Nephron progenitor cell (in vitro differentiated cells): ENCODE measurements at regions not wholly inside any gene's neighbourhood (a gene's known extent, or its start where the extent isn't known, plus 50 kb on each side); places are given as distances from the start of the nearest gene placed in this dataset.
A peak's percentile ranks its signal among the peaks of the same experiment; 100 is the strongest.
"Not testable (repeated sequence)": the region's sequence is repeated elsewhere in the genome, so short reads cannot be mapped to it uniquely, and the experiment has no call there.

Source experiments
- DNase-seq: peaks from one replicate; pipeline ENCODE4 v3.0.0; 2021
- H3K27ac Mint-ChIP-seq: 2 replicates; pipeline ENCODE4 v1.8.0; 2021; ENCODE audit warnings: mild to moderate bottlenecking, moderate library complexity, mixed read lengths
- H3K27me3 Mint-ChIP-seq: 2 replicates; pipeline ENCODE4 v1.8.0; 2021; ENCODE audit warnings: mild to moderate bottlenecking, low read depth, mixed read lengths; ENCODE audit not compliant: poor library complexity
- H3K36me3 Mint-ChIP-seq: 2 replicates; pipeline ENCODE4 v1.8.0; 2021; ENCODE audit warnings: low read depth, mixed read lengths
- H3K4me1 Mint-ChIP-seq: 2 replicates; pipeline ENCODE4 v1.8.0; 2021; ENCODE audit warnings: mixed read lengths
- H3K4me3 Mint-ChIP-seq: 2 replicates; pipeline ENCODE4 v1.8.0; 2021; ENCODE audit warnings: mild to moderate bottlenecking, moderate library complexity, mixed read lengths
- H3K9me3 Mint-ChIP-seq: 2 replicates; pipeline ENCODE4 v1.8.0; 2021; ENCODE audit warnings: mild to moderate bottlenecking, moderate library complexity, mixed read lengths
- TF ChIP-seq, protein P1 (sequence below): fragments of 200-600 bp; sonication (generic); IDR thresholded peaks from 2 replicates; pipeline ENCODE4 v1.5.0; 2021; ENCODE audit warnings: antibody characterized with exemption

DNA sequence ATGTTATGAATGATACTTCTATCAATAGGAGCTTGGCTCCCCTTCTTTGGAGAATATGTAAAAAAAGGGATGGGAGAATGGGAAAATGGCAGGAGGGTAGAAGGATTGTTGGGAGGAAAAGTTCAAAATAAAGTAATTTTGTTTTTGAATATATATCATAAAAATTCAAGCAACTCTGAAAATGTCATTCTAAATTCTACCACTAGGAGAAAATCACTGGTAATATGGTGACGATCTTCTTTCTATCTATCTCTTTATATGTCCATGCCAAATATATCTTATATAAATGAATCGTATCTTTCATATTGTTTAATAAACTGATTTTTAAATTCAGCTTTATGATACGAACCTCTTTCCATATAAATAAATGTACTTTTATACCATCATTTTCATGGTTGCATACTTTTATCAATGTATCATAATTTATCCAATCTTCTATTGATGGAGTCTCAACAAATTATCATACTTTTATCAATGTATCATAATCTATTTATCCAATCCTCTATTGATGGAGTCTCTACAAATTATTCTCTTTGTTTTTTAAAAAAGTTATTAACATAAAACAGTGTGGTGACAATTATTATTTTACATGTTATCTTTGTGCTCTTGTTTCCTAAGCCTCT, 73.7 kb upstream of the MARK1 start:
- Mint-ChIP-seq H3K27me3 (peaks cover 14% of the 10 kb centered on the region), H3K27ac (no peak overlapping the region), H3K36me3 (no peaks in the 10 kb centered on the region), H3K9me3 (peaks cover 4% of the 10 kb centered on the region), H3K4me1 (peaks cover 47% of the 10 kb centered on the region), H3K4me3 (no peak overlapping the region)
- no peak for DNase-seq
- TF ChIP-seq, protein P1, sequence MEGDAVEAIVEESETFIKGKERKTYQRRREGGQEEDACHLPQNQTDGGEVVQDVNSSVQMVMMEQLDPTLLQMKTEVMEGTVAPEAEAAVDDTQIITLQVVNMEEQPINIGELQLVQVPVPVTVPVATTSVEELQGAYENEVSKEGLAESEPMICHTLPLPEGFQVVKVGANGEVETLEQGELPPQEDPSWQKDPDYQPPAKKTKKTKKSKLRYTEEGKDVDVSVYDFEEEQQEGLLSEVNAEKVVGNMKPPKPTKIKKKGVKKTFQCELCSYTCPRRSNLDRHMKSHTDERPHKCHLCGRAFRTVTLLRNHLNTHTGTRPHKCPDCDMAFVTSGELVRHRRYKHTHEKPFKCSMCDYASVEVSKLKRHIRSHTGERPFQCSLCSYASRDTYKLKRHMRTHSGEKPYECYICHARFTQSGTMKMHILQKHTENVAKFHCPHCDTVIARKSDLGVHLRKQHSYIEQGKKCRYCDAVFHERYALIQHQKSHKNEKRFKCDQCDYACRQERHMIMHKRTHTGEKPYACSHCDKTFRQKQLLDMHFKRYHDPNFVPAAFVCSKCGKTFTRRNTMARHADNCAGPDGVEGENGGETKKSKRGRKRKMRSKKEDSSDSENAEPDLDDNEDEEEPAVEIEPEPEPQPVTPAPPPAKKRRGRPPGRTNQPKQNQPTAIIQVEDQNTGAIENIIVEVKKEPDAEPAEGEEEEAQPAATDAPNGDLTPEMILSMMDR = peak; percentile 25

DNA sequence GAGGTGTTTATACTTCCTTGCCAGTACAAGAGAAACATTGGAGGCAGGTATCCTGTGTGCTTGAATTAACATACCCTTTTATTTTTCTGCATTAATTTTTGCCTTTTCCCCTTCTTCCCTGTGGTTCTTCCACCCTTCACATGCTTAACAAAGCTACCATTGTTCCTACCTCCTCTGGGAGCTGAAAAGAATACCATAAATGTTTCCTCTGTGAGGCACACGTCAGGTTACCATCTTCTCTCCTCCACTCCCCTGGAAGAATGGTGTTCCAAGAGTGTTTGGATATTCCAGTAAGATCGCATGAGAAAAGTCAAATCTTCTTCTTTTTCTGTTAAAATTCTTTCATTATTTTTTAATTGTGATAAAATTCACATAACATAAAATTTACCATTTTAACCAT, 74.6 kb upstream of the MARK1 start:
- H3K36me3 Mint-ChIP-seq = no peaks in the 10 kb centered on the region
- no peak for DNase-seq
- TF ChIP-seq, protein P1 = no peak
- peaks cover 4% of the 10 kb centered on the region for H3K9me3 Mint-ChIP-seq
- H3K27ac Mint-ChIP-seq = no peak overlapping the region
- H3K4me1 Mint-ChIP-seq = peaks cover 47% of the 10 kb centered on the region
- H3K27me3 Mint-ChIP-seq = peaks cover 17% of the 10 kb centered on the region
- no peak overlapping the region for H3K4me3 Mint-ChIP-seq

DNA sequence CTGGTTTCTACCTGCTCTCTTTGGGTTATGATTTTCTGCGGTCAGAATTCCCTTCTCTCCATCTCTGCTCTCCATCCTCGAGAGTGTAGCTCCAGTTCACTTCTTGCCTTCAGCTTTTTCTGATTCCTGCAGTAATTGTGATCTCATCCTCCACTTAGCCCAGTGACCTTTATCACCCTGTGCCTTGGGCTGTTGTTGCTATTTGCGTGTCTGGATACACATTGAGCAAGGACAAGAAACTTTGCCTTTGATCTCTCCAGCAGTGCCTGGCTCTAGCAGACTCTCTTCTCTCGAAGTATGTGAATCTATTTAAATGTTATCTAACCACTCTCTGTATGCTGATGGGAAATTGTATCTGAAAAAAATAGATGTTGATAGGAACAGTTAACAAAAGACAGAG, 76.4 kb upstream of the MARK1 start:
- peak overlapping the region; percentile 13 for H3K4me3 Mint-ChIP-seq
- no peak for DNase-seq
- TF ChIP-seq, protein P1 = no peak
- peaks cover 38% of the 10 kb centered on the region for H3K4me1 Mint-ChIP-seq
- no peaks in the 10 kb centered on the region for H3K36me3 Mint-ChIP-seq
- H3K9me3 Mint-ChIP-seq = peaks cover 4% of the 10 kb centered on the region
- H3K27me3 Mint-ChIP-seq = peaks cover 20% of the 10 kb centered on the region
- H3K27ac Mint-ChIP-seq = no peak overlapping the region

DNA sequence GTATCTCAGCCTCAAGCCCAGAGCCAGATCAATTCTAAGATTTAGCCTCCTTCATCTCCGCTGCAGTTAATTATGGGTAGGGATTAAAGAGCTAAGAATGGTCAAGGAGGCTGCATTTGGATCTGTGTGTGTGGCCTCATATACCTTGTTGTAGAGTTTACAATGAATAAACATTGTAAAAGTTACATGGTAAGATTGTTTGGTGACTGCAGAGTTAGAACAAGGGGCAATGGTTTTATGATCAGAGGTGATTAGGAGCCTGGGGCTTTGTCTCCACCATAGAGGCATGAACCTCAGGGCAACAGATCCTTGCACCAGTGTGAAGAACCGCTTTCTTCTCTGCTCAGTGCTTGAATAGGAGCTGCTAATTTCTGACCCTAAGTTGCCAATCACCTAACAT, 77.0 kb upstream of the MARK1 start:
- TF ChIP-seq, protein P1 = no peak
- Mint-ChIP-seq H3K4me3 (no peak overlapping the region), H3K27me3 (peaks cover 20% of the 10 kb centered on the region), H3K27ac (no peak overlapping the region), H3K4me1 (peaks cover 33% of the 10 kb centered on the region), H3K9me3 (peaks cover 4% of the 10 kb centered on the region), H3K36me3 (no peaks in the 10 kb centered on the region)
- DNase-seq = no peak

DNA sequence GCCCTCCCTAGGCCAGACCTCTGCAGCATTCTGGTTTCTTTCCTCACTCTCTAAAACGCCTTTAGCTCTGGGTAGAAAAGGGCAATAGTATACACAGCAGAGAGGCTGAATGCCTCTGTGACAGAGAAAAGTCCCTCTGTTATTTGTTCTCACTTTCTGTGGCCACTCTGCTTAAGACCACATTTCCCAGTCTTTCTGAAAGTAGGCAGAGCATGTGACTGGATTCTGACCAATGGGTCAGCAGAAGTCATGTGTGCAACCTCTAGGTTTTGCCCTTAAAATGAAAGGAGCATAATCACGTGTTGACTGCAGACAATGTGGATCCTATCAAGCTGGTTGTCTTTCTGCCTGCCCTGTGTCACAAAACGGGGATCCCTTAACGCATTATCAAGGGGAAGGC, 79.7 kb upstream of the MARK1 start:
- no peak for DNase-seq
- peaks cover 21% of the 10 kb centered on the region for H3K9me3 Mint-ChIP-seq
- H3K36me3 Mint-ChIP-seq = no peaks in the 10 kb centered on the region
- TF ChIP-seq, protein P1 = no peak
- H3K27me3 Mint-ChIP-seq = peaks cover 15% of the 10 kb centered on the region
- peaks cover 25% of the 10 kb centered on the region for H3K4me1 Mint-ChIP-seq
- H3K27ac Mint-ChIP-seq = no peak overlapping the region
- no peak overlapping the region for H3K4me3 Mint-ChIP-seq

DNA sequence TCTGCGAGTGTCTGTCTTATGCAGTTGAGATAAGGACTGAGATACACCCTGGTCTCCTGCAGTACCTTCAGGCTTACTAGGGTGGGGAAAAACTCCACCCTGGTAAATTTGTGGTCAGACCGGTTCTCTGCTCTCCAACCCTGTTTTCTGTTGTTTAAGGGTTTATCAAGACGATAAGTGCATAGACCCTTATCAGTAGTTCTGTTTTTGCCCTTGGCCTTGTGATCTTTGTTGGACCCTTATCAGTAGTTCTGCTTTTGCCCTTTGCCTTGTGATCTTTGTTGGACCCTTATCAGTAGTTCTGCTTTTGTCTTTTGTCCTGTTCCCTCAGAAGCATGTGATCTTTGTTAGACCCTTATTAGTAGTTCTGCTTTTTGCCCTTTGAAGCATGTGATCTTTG, 83.3 kb upstream of the MARK1 start:
- Mint-ChIP-seq H3K9me3 (peaks cover 23% of the 10 kb centered on the region), H3K27me3 (peaks cover 14% of the 10 kb centered on the region)
- not testable (repeated sequence) for DNase-seq, H3K27ac Mint-ChIP-seq, H3K4me3 Mint-ChIP-seq, H3K36me3 Mint-ChIP-seq, H3K4me1 Mint-ChIP-seq
